T47D (cell line): ENCODE measurements at regions not wholly inside any gene's neighbourhood (a gene's known extent, or its start where the extent isn't known, plus 50 kb on each side); places are given as distances from the start of the nearest gene placed in this dataset.
"Not testable (repeated sequence)": the region's sequence is repeated elsewhere in the genome, so short reads cannot be mapped to it uniquely, and the experiment has no call there.

Experiments
- DNase-seq, 2 experiments: peaks; one replicate each; pipeline versions ENCODE4 v3.0.0 to v3.0.0-alpha.2; 2011 to 2012; ENCODE audit warnings: low read depth in 1 of 2, low spot score in 1 of 2
- JUND ChIP-seq: IDR thresholded peaks from 2 replicates; pipeline ENCODE4 v1.6.1; 2012; ENCODE audit warnings: low read depth
- in situ Hi-C: cut with HindIII; loops from 2 replicates; pipeline ENCODE4 v1.10.0; 2016; ENCODE audit warnings: low sequenced_read_pairs, low pct_unique_long_range_greater_than_20kb

GRCh38 chr7:17421941-17422340 is 123.5 kb downstream of the AHR start:
- no peak for DNase-seq
- no peak for TF ChIP-seq JUND

GRCh38 chr7:17422966-17423365 is 124.5 kb downstream of the AHR start:
- DNase-seq, result no peak
- TF ChIP-seq JUND, result no peak
- in situ Hi-C loops, result no loop called here

More at GRCh38 chr7:17421941-17422340, 123.5 kb downstream of the AHR start:
- in situ Hi-C loops, result no loop called here

- no peak for DNase-seq
- TF ChIP-seq JUND, result no peak
- in situ Hi-C loops, result no loop called here
These were observed 129.5 kb downstream of the AHR start for GRCh38 chr7:17427924-17428323.

- no peak for TF ChIP-seq JUND
- in situ Hi-C loops, result no loop called here
- DNase-seq, result no peak
These were observed 131.1 kb downstream of the AHR start for GRCh38 chr7:17429579-17429978.

GRCh38 chr7:17432793-17433192 is 134.3 kb downstream of the AHR start:
- TF ChIP-seq JUND, result no peak
- in situ Hi-C loops, result no loop called here
- DNase-seq, result no peak

GRCh38 chr7:17434191-17434590 is 135.7 kb downstream of the AHR start:
- in situ Hi-C loops, result no loop called here
- no peak for TF ChIP-seq JUND
- no peak for DNase-seq

- TF ChIP-seq JUND, result no peak
- DNase-seq, result no peak
- in situ Hi-C loops, result no loop called here
These were observed 136.6 kb downstream of the AHR start for GRCh38 chr7:17434841-17435692.

GRCh38 chr7:17436126-17436525 is 137.7 kb downstream of the AHR start:
- no peak for DNase-seq
- no peak for TF ChIP-seq JUND

GRCh38 chr7:17437586-17437985 is 139.1 kb downstream of the AHR start:
- in situ Hi-C loops, result no loop called here
- DNase-seq, result no peak
- no peak for TF ChIP-seq JUND

More at GRCh38 chr7:17436126-17436525, 137.7 kb downstream of the AHR start:
- in situ Hi-C loops, result no loop called here

- in situ Hi-C loops, result not testable (repeated sequence)
These were observed 141.8 kb downstream of the AHR start for GRCh38 chr7:17440025-17440784.

GRCh38 chr7:17440831-17441230 is 142.4 kb downstream of the AHR start:
- TF ChIP-seq JUND, result no peak
- DNase-seq, result no peak
- in situ Hi-C loops, result no loop called here

More at GRCh38 chr7:17440025-17440784, 141.8 kb downstream of the AHR start:
- not testable (repeated sequence) for DNase-seq

GRCh38 chr7:17441557-17441956 is 143.1 kb downstream of the AHR start:
- in situ Hi-C loops, result no loop called here
- no peak for DNase-seq
- TF ChIP-seq JUND, result no peak

- in situ Hi-C loops, result no loop called here
- TF ChIP-seq JUND, result no peak
- DNase-seq, result no peak
These were observed 145.7 kb downstream of the AHR start for GRCh38 chr7:17444151-17444550.
